ENCODE measurements at regions not wholly inside any gene's neighbourhood (a gene's known extent, or its start where the extent isn't known, plus 50 kb on each side); places are given as distances from the start of the nearest gene placed in this dataset.
"Not testable (repeated sequence)": the region's sequence is repeated elsewhere in the genome, so short reads cannot be mapped to it uniquely, and the experiment has no call there.

GRCh38 chr12:34124608-34125007, 102.3 kb downstream of the ALG10 start:
- Histone ChIP-seq H3K27ac (no peak overlapping the region), H3K4me1 (no peaks in the 10 kb centered on the region), H3K36me3 (no peaks in the 10 kb centered on the region), H3K9me3 (no peaks in the 10 kb centered on the region), H3K4me3 (replicated peaks in 1 of 3) (no peak overlapping the region), H3K27me3 (no peaks in the 10 kb centered on the region)
- 86 to 87% methylated on average over 8 of the region's 8 CpGs for WGBS, 2 donors
- no peak for DNase-seq
- no peak for TF ChIP-seq POLR2A (IDR thresholded peaks at IDR 0.05)
- TF ChIP-seq CTCF (IDR thresholded peaks at IDR 0.05), result no peak
- intact Hi-C loops (cut with DNase I), result loop anchor here (5.0 kb wide), 1 partner anchor 93 kb away; no protein-coding TSS in a partner anchor

GRCh38 chr12:34126239-34126641, 103.9 kb downstream of the ALG10 start:
- Histone ChIP-seq H3K27ac (no peak overlapping the region), H3K9me3 (no peaks in the 10 kb centered on the region), H3K27me3 (no peaks in the 10 kb centered on the region), H3K36me3 (no peaks in the 10 kb centered on the region), H3K4me3 (replicated peaks in 1 of 3) (no peak overlapping the region), H3K4me1 (no peaks in the 10 kb centered on the region)
- DNase-seq, result no peak
- intact Hi-C loops (cut with DNase I), result loop anchor here (5.0 kb wide), 1 partner anchor 91 kb away; no protein-coding TSS in a partner anchor
- no peak for TF ChIP-seq POLR2A (IDR thresholded peaks at IDR 0.05)
- 72 to 75% methylated on average over 9 of the region's 9 CpGs for WGBS, 2 donors

- DNase-seq, result no peak
- H3K4me3 ChIP-seq (replicated peaks in 1 of 3), result no peak overlapping the region
- H3K9me3 ChIP-seq, result no peaks in the 10 kb centered on the region
- no peak overlapping the region for H3K27ac ChIP-seq
- H3K36me3 ChIP-seq, result no peaks in the 10 kb centered on the region
- TF ChIP-seq CTCF (IDR thresholded peaks at IDR 0.05) (no peak), POLR2A (IDR thresholded peaks at IDR 0.05) (no peak)
- intact Hi-C loops (cut with DNase I), result loop anchor here (5.0 kb wide), 1 partner anchor 90 kb away; no protein-coding TSS in a partner anchor
- H3K27me3 ChIP-seq, result no peaks in the 10 kb centered on the region
- 92 to 100% methylated on average over 1 of the region's 1 CpG for WGBS, 2 donors
- no peaks in the 10 kb centered on the region for H3K4me1 ChIP-seq
Measured at GRCh38 chr12:34126805-34127204, 104.5 kb downstream of the ALG10 start.

- not testable (repeated sequence) for DNase-seq; H3K27ac ChIP-seq; H3K36me3 ChIP-seq; H3K4me1 ChIP-seq; H3K4me3 ChIP-seq (replicated peaks in 1 of 3); H3K9me3 ChIP-seq; H3K27me3 ChIP-seq
- intact Hi-C loops (cut with DNase I), result loop anchor here (5.0 kb wide), 1 partner anchor 90 kb away; no protein-coding TSS in a partner anchor
- 53 to 55% methylated on average over 2 of the region's 2 CpGs for WGBS, 2 donors
Measured at GRCh38 chr12:34127379-34127778, 105.1 kb downstream of the ALG10 start.

GRCh38 chr12:34142430-34142829, 120.1 kb downstream of the ALG10 start:
- DNase-seq, result no peak
- no peaks in the 10 kb centered on the region for H3K27me3 ChIP-seq
- no peaks in the 10 kb centered on the region for H3K36me3 ChIP-seq
- 82 to 84% methylated on average over 4 to 11 of the region's 11 CpGs for WGBS, 2 donors
- H3K4me1 ChIP-seq, result no peaks in the 10 kb centered on the region
- no peak overlapping the region for H3K4me3 ChIP-seq (replicated peaks in 1 of 3)
- no peaks in the 10 kb centered on the region for H3K9me3 ChIP-seq
- intact Hi-C loops (cut with DNase I), result no loop called here
- TF ChIP-seq CTCF (IDR thresholded peaks at IDR 0.05), result no peak
- no peak for TF ChIP-seq POLR2A (IDR thresholded peaks at IDR 0.05)
- no peak overlapping the region for H3K27ac ChIP-seq

- DNase-seq, result no peak
- TF ChIP-seq CTCF (IDR thresholded peaks at IDR 0.05) (no peak), POLR2A (IDR thresholded peaks at IDR 0.05) (no peak)
- Histone ChIP-seq H3K27ac (no peak overlapping the region), H3K4me3 (replicated peaks in 1 of 3) (no peak overlapping the region), H3K36me3 (no peaks in the 10 kb centered on the region), H3K9me3 (no peaks in the 10 kb centered on the region), H3K27me3 (no peaks in the 10 kb centered on the region), H3K4me1 (no peaks in the 10 kb centered on the region)
- intact Hi-C loops (cut with DNase I), result no loop called here
Measured at GRCh38 chr12:34151019-34151418, 128.7 kb downstream of the ALG10 start.

Data from thyroid gland (tissue), 4 donors.